ENCODE measurements at regions not wholly inside any gene's neighbourhood (a gene's known extent, or its start where the extent isn't known, plus 50 kb on each side); places are given as distances from the start of the nearest gene placed in this dataset.

GRCh38 chrX:39643550-39643949 is 454.2 kb downstream of the BCOR start:
- TF ChIP-seq ZNF423 (tag by site-specific recombination; IDR thresholded peaks at IDR 0.05) (no peak), ZNF707 (tag by site-specific recombination; IDR thresholded peaks at IDR 0.05) (no peak), ZNF488 (tag by site-specific recombination; IDR thresholded peaks at IDR 0.05) (no peak), GLIS2 (tag by site-specific recombination; IDR thresholded peaks at IDR 0.05) (no peak)

Measured in HEK293 (cell line).